ENCODE measurements at regions not wholly inside any gene's neighbourhood (a gene's known extent, or its start where the extent isn't known, plus 50 kb on each side); places are given as distances from the start of the nearest gene placed in this dataset.

DNA sequence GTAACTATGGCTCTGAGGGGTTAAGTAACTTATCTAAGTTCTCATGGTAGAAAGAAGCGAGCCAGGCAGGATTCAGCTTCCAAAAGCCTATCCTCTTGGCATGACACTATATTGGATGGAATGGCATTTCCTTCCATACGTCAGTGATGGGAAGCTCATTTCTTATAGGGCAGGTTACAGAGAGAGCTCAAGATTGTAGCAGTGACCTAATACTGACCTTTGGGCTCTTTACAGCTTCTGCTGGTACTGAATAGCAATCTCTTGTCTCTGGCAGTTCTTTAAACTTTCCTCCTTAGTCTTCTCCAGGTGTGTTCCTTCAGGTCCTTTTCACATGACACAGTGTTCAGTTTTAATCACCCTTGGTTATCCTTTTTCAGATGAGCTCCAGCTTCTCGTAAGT is 133.0 kb downstream of the HRH4 start:
- Mint-ChIP-seq H3K27ac (ENCODE audit: unreplicated experiment) (no peak overlapping the region), H3K4me3 (no peak overlapping the region), H3K4me1 (peaks cover 21% of the 10 kb centered on the region), H3K27me3 (ENCODE audit: low read depth) (no peaks in the 10 kb centered on the region), H3K36me3 (ENCODE audit: low read depth) (no peaks in the 10 kb centered on the region), H3K9me3 (peaks cover 2% of the 10 kb centered on the region)
- no peak for DNase-seq (ENCODE audit: low read depth, low spot score)
- TF ChIP-seq, protein P1, sequence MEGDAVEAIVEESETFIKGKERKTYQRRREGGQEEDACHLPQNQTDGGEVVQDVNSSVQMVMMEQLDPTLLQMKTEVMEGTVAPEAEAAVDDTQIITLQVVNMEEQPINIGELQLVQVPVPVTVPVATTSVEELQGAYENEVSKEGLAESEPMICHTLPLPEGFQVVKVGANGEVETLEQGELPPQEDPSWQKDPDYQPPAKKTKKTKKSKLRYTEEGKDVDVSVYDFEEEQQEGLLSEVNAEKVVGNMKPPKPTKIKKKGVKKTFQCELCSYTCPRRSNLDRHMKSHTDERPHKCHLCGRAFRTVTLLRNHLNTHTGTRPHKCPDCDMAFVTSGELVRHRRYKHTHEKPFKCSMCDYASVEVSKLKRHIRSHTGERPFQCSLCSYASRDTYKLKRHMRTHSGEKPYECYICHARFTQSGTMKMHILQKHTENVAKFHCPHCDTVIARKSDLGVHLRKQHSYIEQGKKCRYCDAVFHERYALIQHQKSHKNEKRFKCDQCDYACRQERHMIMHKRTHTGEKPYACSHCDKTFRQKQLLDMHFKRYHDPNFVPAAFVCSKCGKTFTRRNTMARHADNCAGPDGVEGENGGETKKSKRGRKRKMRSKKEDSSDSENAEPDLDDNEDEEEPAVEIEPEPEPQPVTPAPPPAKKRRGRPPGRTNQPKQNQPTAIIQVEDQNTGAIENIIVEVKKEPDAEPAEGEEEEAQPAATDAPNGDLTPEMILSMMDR (conservative IDR thresholded peaks at IDR 0.05): no peak

DNA sequence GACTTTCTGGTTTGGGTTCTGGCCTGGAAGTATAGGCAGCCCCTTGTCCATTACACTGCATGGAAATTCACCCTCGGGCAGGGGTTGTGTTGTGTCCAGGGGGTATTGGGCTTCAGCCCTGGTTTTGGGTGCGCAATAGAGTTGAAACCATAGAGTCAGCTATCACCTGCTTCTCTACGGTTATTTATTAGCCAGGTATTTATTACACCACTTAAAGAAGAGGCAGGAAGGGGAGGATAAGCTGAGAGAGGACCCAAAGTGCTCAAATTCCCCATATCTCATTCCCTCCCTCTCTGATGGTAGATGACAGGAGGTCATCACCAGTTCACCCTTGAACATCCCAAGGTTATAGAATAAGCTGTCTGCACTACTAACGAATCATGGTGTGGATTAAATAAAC is 133.4 kb downstream of the HRH4 start:
- Mint-ChIP-seq H3K27me3 (ENCODE audit: low read depth) (no peaks in the 10 kb centered on the region), H3K36me3 (ENCODE audit: low read depth) (no peaks in the 10 kb centered on the region), H3K9me3 (peaks cover 2% of the 10 kb centered on the region), H3K4me3 (no peak overlapping the region), H3K4me1 (peaks cover 21% of the 10 kb centered on the region), H3K27ac (ENCODE audit: unreplicated experiment) (no peak overlapping the region)
- no peak for DNase-seq (ENCODE audit: low read depth, low spot score)
- TF ChIP-seq, protein P1 (conservative IDR thresholded peaks at IDR 0.05): no peak

DNA sequence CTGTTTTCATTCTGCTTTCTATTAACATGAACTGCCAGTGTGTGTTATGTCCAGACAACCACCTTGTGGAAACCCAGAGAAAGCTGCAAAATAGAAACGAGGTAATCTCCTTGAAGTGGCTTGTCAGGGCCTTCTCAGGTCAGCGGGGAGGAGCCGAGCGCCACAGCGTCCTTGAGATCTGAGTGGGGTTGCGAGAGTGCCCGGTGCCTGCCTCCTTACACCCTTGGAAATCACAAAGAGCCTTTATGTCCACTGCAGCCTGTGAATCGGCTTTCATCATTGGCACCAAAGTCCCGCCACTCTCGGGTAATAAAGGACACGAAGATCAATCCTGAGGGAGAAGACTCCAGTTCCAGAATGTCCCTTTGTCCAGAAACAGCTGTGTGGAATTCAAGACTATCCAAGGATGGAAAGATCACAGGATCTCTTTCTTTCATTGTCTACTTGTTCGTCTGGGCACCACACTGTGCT is 135.2 kb downstream of the HRH4 start:
- Mint-ChIP-seq H3K27ac (ENCODE audit: unreplicated experiment) (no peak overlapping the region), H3K36me3 (ENCODE audit: low read depth) (no peaks in the 10 kb centered on the region), H3K27me3 (ENCODE audit: low read depth) (no peaks in the 10 kb centered on the region), H3K9me3 (peaks cover 2% of the 10 kb centered on the region), H3K4me1 (peaks cover 21% of the 10 kb centered on the region), H3K4me3 (peak overlapping the region; percentile 29)
- DNase-seq (ENCODE audit: low read depth, low spot score): no peak
- TF ChIP-seq, protein P1 (conservative IDR thresholded peaks at IDR 0.05): no peak

DNA sequence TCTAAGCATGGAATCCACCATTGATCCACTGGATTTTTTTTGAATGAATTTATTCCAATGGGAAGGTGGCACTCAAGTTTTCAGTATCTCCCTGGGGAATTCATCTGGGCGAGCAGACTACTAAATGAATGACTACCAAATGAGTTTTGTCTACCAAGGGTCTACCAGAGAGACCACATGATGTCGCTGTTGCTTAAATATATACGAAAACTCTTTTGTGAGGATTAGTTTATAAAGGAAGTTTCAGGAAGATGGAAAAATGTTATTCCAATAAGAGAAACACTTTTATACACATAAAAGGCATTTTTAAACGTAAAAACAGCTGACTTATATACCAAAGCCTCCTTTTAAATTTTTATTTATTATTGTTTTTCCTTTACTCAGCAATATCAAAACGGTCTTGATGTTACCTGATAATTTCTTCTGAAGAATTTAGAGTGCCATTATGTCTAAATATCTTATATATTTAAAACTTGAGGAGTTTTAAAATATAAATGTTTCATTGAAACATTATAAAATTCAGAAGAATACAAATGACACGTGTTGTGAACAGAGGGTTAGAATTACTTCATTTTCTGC is 139.7 kb downstream of the HRH4 start:
- Mint-ChIP-seq H3K4me3 (no peak overlapping the region), H3K4me1 (peaks cover 14% of the 10 kb centered on the region), H3K36me3 (ENCODE audit: low read depth) (no peaks in the 10 kb centered on the region), H3K27ac (ENCODE audit: unreplicated experiment) (no peak overlapping the region), H3K9me3 (no peaks in the 10 kb centered on the region), H3K27me3 (ENCODE audit: low read depth) (no peaks in the 10 kb centered on the region)
- TF ChIP-seq, protein P1 (conservative IDR thresholded peaks at IDR 0.05): peak; percentile 83
- DNase-seq (ENCODE audit: low read depth, low spot score): peak; percentile 43

DNA sequence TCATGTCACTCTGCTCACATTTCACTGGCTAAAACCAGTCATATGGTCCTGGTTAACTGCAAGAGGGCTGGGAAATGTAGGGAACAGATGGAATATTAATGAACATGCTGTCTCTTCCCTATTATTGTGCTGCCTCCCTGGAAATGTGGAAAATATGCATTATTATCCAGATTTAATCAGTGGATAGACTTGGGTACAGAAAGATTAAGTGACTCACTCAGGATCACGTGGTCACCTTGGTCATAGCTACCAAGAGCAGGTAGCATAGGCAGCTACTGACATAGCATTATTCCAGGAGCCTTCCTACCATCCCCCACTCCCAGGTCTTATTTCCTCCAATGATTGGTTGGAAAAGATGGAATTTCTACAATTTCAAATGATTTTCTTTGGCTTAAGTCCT is 141.1 kb downstream of the HRH4 start:
- H3K9me3 Mint-ChIP-seq: no peaks in the 10 kb centered on the region
- TF ChIP-seq, protein P1 (conservative IDR thresholded peaks at IDR 0.05): no peak
- H3K27me3 Mint-ChIP-seq (ENCODE audit: low read depth): no peaks in the 10 kb centered on the region
- no peak overlapping the region for H3K4me3 Mint-ChIP-seq
- no peak overlapping the region for H3K27ac Mint-ChIP-seq (ENCODE audit: unreplicated experiment)
- H3K4me1 Mint-ChIP-seq: peaks cover under 1% of the 10 kb centered on the region
- H3K36me3 Mint-ChIP-seq (ENCODE audit: low read depth): no peaks in the 10 kb centered on the region
- no peak for DNase-seq (ENCODE audit: low read depth, low spot score)

Data from neural crest cell (in vitro differentiated cells).